Embryonic facial prominence (tissue), 1 donor: ENCODE measurements at regions not wholly inside any gene's neighbourhood (a gene's known extent, or its start where the extent isn't known, plus 50 kb on each side); places are given as distances from the start of the nearest gene placed in this dataset.
"Not testable (repeated sequence)": the region's sequence is repeated elsewhere in the genome, so short reads cannot be mapped to it uniquely, and the experiment has no call there.

ENCODE experiments used
- DNase-seq: peaks from one replicate; pipeline ENCODE4 v3.0.0-alpha.2; 2016; ENCODE audit errors: extremely low spot score

DNA sequence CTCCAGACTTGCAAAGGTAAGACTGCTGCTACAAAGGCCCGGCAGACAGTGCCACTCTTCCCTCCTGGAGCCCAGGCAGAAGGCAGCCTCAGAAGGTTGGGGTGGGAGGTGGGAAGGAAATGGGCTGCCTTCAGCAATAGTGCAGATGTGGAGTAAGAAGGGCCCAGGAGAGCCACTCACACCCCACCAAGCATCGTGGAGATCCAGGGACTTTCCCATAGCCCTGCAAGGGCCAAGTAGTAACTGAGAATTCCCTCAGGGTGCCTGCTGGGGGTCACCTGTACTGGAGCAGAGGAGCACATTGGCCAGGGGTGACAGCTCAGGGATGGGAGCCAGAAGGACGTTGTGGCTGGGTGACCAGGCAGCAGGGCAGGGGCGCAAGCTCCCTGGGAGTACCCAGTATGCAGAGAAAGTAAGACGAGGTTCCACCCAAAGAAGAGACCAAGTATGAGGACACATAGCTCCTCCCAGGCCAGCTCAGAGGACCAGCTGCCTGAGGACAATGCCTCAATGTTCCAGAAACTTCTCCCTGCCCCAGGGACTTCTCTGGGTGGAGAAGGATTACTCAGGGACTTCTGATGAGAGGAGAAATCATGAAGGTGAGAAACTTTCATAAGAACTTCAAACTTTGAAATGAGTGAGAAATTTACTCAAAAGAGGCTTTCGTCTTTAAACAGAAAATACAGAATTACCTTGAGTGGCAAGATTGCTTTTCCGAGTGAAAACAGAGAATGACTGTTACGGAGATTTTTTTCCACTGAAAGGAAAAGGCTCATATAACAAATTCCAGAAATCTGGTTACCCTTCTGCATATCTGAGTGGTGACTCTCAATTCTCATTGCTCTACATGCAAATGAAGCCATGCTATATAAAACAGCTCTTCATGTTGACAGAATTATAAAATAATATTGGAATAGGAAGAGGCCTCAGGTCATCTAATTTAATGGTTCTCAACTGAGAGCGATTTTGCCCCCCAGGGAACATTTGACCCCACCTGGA, 87.9 kb upstream of the TRIO start:
- DNase-seq, result no peak

DNA sequence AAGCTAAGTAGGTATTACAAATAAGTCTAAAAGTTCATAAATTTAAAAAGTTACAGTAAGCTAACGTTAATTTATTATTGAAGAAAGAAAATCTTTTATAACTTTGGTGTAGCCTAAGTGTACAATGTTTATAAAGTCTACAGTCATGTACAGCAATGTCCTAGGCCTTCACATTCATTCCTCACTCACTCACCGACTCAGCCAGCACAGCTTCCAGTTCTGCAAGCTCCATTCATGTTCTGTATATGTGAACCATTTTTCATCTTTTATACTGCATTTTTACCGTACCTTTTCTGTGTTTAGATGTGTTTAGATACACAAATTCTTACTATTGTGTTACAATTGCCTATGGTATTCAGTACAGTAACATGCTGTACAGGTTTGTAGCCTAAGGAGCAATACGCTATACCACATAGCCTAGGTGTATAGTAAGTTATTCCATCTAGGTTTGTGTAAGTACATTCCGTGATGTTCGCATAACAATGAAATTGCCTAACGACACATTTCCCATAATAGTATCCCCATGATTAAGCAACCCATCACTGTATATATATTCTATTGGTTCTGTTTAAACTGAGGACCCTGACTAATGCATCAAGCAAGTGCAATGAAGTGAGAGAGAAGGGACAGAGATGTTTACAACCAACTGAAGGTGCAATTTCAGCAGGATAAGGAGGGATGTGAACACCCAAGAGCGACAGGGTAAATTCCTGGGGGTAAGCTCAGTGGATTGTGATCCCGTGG, 88.9 kb upstream of the TRIO start:
- no peak for DNase-seq

DNA sequence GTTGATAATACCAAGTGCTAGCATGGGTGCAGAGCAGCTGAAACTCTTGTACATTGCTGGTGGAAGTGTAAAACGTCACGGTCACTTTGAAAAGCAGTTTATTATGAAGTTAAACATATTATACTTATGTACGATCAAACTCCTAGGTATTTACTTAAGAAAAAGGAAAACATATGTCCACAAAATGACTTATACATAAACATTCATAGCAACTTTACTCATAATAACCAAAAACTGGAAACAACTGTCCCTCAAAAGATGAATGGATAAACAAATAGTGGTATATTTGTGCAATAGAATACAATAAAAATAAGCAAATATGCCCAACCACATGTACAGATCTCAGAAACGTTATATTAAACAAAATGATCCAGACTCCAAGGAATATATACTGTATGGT, 92.3 kb upstream of the TRIO start:
- no peak for DNase-seq

DNA sequence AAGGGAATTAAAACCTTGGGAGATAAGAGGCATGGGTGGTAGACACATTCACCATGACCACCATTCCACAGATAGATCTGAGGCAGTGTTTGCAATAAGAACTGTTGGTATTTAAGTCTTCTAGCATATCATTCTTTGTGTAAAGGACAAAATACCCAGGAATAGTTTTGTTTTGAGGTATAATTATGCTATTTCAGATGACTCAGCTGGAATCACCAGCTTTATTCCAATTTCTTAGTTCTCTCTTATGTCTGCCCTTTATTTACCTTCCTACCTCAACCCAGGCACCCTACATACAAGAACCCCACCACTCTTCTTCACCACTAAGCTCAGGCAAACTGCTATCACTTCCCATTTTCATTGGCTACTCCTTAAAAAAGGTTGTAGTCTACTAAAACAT, 94.7 kb upstream of the TRIO start:
- DNase-seq, result no peak

DNA sequence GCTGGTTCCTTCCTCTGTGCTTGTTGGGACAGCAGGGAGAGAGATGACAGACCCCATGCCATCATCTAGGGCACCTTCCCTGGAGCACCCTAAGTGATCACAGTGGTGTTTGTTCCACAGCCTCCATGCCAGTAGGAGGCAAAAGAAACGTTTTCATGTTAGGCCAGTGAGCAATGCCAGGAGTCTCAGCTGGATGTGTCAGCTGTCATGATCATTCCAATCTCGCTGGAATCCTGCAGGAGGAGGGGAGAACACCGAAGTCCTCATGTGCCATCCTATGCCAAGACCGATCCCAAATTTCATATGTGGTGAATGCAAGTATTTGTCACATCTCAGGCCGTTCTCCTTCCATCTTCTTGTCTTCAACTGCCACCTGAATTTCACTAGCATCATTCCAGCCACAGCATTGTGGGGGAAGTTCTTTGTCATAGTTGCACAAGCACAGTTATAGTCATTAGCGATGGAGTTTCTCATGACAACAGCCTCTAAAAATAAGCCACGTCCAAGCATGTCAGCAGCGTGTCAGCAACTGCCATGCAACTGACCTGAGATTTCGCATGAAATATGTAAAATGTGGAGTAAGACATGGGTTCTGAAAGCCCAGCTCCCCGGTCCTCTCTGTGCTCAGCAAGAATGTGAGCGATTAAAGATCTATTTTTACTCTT, 97.2 kb upstream of the DNAH5 start:
- DNase-seq, result no peak

DNA sequence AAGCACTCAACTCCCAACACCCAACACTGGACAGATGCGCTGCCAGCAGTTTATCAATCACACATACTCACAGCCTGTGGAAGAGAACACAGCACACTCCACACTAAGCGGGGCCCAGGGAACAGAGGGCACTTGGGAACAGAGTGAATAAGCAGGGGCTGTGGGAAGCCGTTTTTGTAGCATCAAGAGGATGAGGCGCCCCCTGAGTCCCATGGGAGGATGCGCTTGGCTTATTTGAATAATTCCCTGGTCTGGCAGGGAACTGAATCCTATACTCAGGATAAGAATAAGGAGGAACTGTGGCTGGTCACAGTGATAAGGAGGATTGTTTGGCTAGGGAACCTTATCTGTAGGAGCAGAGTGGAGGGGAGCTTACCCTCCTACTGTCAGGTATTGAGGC, 96.1 kb upstream of the DNAH5 start:
- DNase-seq, result no peak

DNA sequence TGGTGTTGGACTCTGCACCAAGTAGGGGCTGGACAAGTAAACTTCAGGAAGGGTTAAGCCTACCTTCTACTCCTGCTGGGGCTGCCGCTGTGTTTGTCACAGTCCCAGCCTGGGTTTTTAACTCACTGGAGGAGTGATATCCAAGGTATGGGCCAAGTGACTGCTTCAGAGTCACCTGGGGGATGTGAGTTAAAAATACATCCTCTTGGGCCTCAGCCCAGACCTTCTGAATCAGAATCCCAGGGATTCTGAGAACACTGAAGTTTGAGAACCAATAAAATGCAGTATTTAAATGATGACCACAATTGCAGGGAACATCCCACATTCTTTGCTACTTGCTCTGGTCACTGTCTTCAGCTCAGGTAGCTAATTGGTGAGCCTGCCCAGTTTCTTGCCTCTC, 95.1 kb upstream of the DNAH5 start:
- DNase-seq, result no peak

DNA sequence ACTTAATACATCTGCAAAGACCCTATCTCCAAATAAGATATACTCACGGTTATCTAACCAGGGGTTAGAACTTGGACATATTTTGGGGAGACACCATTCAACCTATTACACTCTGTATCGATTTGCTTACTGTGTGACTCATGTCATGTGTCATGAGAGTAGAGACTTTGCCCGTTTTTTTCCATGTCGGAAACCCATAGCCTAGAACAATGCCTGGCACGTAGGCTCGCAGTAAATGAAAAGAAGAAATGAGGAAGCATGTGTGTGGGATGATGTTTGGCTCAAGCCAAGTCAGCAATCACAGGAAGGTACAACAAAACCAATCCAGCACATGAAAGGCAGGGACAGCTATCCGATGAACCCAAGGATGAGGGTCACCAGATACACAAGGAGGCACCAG, 94.6 kb upstream of the DNAH5 start:
- DNase-seq, result no peak

DNA sequence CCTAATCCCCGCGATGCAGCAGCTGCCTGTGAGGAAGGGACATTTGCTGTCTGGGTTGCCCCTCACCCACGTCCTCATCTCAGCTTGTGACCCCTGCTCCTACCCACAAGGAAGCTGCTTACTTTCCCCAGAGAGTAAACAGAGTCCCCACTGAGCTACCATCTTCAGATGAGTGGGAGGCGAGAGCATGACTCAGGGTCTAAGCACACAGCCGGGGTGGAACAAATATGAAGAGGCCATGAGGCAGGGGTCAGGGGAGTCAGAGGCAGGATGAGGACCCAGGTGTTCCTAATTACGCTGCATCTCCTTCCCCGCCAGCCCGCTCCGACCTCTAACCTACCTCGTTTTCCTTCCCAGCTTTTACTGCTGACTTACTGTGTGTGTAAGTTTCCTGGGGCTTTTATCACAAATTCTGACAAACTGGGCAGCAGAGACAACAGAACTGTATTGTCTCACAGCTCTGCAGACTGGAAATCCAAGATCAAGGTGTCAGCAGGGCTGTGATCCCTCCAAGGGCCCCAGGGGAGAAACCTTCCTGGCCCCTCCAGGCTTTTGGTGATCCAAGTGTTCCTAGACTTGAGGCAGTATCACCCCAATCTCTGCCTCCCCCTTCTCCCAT, 94.0 kb upstream of the DNAH5 start:
- no peak for DNase-seq

DNA sequence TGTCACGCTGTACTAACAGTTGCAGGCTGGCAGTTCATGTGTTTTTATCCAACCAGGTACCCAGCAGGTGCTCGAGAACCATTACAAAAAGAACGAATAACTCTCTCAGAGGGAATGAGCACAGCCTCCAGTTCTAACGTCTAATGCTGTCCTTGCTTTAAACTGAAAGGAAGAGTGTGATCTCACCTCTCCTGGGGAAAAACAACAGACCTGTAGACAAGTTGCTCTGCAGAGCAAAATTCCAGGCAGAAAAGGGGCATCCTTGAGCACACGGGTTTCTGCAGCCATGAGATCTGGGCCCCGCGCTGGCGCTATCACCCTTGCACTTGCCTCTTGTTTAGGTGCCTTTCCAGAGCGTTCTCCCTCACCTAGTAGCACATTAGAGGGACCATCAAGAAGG, 92.5 kb upstream of the DNAH5 start:
- no peak for DNase-seq

DNA sequence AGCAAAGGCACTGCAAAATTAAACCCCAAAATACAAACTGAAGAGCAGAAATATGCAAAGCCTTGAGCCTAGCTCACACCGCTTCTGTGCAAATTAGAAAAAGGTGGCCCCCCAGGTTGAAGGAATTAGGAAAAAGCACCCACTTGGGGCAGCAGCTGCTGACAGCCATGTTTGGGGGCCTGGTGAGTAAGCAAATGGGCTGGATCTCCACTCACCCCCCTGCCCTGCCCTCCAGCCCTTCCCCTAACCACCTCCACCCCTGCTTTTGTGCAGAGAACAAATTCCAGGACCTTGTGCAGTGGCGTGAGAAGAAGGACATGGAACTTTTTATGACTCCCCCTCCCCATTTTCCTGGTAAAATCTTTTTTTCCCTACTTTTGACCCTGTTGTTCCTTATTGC, 92.0 kb upstream of the DNAH5 start:
- no peak for DNase-seq

DNA sequence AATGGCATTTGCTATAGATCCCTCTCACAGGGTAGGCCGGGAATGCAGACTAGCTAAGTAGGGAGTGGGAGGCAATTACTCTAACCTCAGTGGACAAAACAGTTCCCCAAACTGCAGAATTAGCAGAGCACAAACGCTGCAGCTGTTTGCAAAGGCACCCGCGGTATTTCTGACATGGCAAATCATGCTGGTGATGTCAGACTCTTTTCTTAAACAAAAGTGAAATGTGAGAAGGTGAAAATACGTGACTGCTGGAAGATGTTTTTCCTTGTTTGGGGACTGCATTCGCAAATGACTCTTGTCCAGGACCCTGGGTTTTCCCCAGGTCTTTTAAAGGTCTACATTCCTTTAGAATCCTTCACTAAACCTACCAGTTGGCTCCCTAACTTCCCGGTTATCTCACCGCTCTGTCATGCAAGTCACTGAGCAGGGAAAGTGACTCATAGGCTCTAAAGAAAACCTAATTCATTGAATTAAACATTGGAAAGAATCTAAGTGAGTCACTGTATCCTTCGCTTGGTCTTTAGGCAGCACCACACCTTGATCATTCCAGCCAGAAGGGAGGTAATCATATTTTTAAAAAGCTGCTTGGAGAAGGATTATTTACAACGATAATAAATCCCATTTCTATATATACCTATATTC, 91.5 kb upstream of the DNAH5 start:
- DNase-seq, result peak; percentile 76

DNA sequence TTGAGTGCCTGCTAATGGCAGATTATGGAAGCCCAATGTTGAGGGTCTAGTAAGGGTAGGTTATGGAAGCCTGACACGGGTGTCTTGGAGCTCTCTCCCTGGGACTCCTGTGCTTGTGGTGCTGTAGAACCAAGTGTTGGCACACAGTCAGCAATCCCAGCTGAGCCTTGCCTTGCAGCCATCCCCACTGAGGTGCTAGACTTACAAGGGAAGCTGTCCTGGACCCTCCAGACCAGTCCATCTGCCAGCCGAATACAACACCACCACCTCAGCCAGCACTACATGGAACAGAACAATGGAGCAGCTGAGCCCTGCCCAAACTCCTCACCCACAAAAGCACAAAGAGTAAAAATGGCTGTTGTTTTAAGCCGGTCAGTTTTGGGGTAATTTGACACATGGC, 90.5 kb upstream of the DNAH5 start:
- DNase-seq, result no peak

DNA sequence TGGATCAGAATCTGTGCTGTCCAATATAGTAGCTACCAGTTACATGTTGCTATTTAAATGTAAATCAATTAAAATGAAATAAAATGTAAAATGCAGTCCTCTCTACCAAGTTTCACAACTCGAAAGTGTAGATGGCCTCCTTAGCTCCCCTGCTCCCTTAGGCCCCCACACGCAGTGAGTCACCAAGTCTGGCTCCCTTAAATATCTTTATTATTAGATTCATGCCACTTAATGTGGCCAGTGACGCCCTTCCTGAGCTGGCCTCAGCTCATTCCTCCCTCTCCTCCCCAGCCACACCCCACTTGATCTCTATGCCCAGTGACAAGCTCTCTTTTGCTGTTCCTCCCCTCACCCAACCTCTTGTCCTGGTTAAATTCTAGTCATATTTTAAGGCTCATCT, 88.4 kb upstream of the DNAH5 start:
- DNase-seq, result no peak

DNA sequence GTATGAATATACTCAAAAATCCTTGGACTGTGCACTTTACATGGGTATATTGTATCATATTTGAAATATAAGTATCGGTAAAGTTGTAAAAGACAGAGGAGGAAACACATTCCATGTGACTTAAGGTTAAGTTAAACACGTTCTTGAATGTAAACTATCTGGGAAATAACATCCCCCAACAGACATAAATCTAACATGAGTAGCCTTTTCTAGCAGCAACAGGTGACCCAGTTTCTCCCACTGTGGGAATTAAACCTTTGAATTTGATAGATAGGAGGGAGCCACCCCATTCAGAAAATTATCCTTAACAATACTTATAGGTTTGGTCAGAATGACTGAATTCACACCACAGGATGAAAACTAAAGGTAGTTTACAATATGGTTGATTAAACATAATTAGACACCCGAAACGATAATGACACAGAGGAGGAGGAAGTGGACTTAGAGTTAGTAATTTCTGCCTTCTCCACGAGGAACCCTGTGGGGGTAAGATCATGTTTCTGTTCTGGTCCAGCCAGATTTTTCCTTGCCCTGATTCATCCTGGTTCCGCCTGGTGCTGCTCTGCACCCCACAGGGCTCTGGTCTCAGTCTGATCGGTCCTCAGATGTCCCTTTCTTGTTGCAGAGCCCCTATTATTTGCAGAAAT, 84.6 kb upstream of the DNAH5 start:
- no peak for DNase-seq

DNA sequence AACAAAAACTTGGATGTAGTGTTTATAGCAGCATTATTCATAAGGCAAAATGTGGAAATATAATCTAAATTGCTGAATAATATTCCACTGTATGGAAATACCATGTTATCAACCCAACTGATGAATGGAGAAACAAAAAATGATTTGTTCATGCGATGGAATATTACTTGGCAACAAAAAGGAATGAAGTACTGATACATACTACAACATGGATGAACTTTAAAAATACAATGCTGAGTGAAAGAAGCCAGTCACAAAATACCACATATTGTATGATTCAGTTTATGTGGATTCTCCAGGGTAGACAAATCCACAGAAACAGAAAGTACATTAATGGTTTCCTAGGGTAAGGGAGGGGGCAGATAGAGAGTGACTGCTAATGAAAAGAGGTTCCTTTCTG, 83.7 kb upstream of the DNAH5 start:
- no peak for DNase-seq

DNA sequence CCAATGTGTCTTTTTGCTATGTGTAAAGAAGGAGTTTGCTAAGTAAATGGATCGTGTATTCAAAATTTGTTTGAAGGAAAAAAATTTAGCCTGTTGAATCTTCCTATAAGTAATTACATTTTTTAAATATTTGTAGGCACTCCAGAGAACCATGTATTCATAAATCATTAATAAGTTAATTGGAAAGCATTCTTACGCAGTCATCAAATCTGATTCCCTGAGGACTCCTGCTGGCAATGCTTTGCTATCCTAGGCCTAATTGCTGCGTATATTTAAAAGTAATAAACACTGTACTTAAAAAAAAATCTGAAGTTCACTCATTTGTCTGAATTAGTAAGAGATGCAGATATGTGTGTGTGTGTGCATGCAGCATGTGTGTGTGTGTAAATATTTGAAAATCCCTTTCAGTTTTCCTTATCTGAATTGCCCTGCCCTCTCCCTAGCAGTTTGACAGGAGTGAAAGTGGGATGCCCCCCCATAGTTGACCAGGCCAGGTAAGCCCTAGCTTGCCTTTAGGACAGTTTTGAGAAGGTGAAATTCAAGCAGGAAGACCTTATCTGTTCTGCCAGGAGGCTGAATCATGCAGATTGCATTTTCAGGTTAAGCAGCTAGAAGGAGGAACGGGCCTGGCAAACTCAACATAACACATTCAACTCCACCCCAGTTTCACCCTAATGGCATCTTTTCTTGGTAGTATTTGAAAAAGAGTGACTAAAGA, 81.2 kb upstream of the DNAH5 start:
- DNase-seq, result no peak

DNA sequence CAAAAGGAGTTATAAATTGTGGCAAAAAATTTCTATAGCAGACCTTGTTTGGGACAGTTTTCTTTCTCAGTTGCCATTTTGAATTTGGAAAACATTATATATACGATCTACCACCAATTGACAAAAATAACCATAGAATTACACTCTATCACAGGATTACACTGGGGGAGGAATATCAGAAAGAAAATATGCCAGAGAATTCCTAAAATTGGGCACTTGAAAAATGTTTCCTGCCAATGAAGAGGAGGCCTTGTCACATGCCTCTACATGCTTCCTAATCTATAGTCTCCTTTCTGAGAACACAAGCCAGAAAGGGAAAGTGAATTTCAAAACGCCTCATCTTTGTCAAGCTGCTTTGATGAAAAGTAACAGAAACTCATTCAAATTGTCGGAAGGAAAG, 78.5 kb upstream of the DNAH5 start:
- no peak for DNase-seq

DNA sequence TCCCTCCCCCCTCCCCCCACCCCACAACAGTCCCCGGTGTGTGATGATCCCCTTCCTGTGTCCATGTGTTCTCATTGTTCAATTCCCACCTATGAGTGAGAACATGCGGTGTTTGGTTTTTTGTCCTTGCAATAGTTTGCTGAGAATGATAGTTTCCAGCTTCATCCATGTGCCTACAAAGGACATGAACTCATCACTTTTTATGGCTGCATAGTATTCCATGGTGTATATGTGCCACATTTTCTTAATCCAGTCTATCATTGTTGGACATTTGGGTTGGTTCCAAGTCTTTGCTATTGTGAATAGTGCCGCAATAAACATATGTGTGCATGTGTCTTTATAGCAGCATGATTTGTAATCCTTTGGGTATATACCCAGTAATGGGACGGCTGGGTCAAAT, 76.5 kb upstream of the DNAH5 start:
- not testable (repeated sequence) for DNase-seq

DNA sequence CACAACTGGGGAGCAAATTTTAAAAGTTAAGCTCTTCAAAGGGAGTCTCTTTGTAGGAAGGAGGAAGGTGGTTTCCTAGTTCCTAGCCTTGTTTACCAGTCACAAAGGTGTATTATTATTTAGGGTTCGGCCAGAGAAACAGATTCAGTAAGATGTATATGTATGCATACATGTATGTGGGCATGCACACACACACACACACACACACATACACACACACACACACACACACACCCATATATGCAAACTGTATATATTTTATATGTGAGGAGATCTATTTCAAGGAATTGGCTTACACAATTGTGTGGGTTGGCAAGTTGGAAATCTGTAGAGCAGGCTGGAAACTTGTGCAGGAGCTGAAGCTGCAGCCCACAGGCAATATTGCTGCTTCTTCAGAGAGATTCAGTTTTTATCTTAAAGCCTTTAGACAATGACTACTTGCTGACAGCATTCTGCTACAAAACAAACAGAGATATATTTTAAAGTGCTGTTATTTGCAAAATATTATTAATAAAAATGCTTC, 75.3 kb upstream of the DNAH5 start:
- no peak for DNase-seq
